OCI-M2 (cell line): ENCODE measurements at regions not wholly inside any gene's neighbourhood (a gene's known extent, or its start where the extent isn't known, plus 50 kb on each side); places are given as distances from the start of the nearest gene placed in this dataset.

ENCODE experiments used
- DNase-seq: peaks from one replicate; lab custom pipeline; 2025; ENCODE audit not compliant: unreplicated experiment; lab: John Stamatoyannopoulos, UW

DNA sequence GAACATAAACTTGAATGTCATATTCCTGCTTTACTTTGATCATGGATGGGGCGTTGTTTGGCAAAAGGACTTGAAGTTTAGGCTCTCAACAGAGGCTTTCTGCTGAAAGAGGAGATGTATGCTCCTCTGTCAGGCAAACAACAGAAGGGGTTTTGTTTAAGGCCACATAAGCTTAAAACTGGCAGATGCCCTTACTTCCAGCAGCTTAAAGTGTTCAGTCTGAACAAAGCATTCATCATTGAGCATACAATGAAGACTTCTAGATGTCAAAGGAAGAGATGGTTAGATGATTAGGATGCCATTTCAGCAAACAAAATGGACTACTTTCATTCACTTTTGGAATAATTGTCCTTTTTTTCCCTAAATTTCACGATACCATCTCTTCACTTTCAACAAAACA is 484.5 kb downstream of the SLITRK6 start:
- no peak for DNase-seq

DNA sequence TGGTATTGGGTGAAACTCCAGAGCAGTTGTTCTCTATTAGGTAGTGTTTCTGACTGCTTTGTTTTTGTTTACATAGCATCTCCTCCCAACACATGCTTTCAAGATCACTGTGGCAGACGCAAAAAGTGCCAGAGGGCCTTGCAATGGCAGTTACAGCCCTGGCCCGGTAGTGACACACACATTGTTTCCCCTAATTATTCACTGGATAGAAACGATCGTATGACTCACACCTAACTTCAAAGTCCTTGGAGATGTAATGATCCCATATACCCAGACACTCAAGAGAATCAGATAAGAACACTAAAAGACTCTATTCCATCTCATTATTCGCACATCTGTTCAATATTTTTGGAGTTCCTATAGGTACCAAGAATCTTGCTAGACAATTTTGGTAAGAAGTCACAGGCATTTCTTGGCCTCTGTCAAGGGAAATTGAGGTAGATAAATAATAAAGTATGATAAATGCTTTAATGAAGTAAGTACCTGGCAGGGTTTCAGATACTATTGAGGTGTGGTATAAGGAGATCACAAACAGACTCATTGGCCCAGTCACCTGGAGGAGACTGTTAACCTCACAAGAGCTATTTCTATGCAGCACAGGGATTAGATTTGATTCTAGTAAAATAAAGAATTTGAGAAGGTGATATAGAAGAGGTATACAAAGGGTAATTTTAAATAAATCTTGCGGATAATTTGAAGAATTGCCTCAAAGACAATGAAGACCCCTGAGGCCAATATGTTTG is 485.3 kb downstream of the SLITRK6 start:
- no peak for DNase-seq

DNA sequence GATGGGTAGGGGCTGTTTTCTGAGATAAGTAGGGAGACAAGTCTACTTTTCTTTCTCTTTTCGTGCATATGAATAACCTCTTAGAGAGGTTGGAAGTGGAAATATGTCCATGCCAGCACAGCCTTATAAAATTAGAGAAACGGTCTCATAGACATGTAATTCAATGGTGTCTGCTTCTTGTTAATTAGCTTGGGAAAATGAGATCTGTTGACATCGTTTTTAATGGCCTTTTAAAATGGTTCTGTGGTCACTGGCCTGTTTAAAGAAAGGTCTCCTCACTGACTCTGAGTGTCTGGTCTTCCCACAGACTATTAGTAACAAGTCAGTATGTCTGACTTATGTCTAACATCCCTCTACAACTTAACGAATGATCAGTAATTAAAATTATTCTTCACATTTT is 487.1 kb downstream of the SLITRK6 start:
- DNase-seq = no peak

DNA sequence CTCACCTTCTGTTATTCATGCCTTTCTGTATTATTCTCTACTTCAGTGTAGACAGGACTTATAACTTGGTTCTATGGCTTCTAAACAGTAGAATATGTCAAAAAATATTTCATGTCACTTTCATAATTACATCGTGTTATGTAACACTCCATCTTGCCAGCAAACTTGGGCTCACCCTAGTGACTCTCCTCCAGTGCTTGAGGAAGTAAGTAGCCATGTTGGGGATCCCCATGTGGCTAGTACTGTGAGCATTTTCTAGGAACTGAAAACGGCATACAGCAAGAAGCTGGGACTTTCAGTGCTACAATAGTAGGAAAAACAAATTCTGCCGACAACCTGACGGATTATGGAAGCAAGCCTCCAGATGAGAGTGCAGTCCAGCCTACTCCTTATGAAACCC is 495.6 kb downstream of the SLITRK6 start:
- no peak for DNase-seq

DNA sequence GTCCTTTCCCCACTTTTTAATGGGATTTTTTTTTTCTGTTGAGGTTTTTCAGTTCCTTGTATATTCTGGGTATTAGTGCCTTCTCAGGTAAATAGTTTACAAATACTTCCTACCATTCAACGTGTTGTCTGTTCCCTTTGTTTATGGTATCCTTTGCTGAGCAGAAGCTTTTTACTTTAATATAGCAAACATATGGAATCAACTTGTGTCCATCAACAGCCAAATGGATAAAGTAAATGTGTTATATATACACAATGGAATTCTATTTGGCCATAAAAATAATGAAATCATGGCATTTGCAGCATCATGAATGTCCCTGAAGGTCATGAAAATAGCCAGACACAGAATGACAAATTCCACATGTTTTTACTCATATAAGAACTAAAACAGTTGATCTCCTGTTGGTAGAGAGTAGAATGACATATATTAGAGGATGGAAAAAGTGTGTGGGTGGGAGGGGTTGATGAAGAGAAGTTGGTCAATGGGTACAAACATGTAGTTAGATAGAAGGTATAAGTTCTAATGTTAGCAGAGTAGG is 500.8 kb downstream of the SLITRK6 start:
- DNase-seq = no peak

DNA sequence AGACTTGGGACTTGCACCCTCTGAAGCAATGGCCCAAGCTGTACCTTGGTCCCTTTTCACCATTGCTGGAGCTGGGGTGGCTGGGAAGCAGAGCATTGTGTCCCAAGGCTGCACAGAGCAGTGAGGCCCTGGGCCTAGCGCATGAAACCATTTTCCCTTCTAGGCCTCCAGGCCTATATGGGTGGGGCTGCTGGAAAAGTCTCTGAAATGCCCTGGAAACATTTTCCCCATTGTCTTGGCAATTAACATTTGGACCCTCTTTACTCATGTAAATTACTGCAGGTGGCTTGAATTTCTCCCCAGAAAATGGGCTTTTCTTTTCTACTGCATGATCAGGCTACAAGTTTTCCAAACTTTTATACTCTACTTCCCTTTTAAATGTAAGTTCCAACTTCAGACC is 510.5 kb downstream of the SLITRK6 start:
- DNase-seq = no peak

DNA sequence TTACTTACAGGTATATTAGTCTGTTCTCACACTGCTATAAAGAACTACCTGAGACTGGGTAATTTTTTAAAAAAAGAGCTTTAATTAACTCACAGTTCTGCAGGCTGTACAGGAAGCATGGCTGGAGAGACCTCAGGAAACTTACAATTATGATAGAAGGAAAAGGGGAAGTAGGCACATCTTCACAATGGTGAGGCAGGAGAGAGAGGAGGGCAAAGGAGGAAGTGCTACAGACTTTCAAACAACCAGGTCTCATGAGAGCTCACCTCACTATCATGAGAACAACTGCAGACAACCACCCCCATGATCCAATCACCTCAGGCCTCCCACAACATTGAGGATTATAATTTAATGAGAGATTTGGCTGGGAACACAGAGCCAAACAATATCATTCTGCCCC is 511.7 kb downstream of the SLITRK6 start:
- DNase-seq = no peak

DNA sequence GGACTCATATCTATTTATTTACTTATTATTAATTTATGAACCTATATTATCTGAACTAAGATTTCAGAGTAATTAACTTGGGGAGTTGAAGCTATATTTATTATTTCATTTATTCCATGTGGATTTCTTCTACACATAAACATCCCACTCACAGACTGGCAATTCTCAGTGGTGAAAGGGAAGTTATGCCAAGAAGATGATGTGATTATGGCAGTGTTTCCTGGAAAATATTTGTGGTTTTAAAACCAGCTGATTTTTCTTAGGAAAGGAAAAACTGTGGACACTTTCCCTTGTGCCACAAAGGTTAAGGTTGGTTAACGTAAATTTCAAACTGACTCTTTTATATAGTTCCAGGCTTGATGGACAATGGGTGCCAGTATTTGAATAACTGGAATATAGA is 513.1 kb downstream of the SLITRK6 start:
- no peak for DNase-seq

DNA sequence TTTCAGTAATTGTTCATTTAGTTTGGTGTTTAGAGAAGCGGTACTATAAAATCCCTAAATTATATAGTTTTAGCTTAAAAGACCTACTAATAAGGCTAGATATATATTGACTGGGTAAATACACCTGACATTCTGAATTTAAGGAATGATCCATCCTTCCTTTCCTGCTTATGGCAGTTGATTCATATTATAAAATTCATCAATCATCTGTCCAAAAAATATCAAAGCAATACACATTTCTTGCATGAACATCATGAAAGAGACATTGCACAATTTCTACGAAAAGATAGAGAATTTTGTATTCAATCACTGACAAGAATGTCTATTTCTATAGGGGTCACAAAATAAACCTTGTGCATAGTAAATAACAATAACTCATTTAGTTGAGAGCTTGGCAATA is 514.9 kb downstream of the SLITRK6 start:
- no peak for DNase-seq

DNA sequence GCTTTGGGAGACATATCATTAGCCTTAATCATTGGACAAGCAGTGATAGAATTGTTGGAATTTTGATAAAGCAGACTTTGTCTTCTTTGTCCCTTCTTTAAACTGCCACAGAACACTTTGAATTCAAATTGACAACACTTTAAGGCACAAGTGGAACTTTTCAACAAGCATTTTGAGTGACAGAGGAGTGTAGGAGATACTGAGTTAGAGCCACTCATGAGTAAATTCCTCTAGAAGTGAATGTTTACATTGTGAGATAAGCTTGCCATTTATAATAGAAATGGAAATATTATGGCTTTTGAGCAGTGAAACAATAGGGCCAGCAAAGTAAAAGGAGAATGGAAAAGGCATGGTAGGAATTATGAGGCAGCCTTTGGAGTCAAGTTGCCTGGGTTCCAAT is 515.8 kb downstream of the SLITRK6 start:
- no peak for DNase-seq

DNA sequence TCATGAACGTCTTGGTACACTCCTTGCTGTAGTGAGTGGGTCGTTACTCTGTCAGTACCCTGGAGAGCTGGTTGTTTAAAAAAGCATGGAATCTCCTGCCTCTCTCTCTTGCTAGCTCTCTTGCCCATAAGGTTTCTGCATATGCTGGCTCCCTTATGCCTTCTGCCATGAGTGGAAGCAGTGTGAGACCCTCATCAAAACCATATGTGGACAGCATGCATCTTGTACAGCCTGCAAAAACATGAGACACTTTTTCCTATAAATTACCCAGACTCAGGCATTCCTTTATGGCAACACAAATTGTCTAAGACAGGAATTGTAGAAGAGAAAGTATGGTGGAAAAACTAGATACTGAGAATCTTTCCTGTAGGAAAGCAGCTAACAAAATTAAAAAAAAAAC is 516.3 kb downstream of the SLITRK6 start:
- DNase-seq = no peak

DNA sequence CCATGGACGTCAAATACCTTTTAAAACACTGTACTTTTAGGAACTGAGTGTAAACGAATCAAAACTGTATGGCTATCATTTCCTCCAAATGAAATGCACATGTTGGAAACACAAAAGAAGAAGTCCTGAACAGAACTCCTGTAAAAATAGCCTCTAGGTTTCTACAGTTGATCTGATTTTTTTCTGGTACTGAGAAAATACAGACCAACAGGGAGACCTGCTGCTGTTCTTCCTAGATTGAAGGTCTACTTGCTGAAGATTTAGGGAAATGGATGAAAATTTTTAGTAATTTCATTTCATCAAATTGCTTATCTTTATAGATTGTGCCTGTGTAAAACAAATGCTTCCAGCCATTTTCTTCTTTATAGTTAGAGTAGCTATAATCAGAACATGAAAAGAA is 520.4 kb downstream of the SLITRK6 start:
- no peak for DNase-seq

DNA sequence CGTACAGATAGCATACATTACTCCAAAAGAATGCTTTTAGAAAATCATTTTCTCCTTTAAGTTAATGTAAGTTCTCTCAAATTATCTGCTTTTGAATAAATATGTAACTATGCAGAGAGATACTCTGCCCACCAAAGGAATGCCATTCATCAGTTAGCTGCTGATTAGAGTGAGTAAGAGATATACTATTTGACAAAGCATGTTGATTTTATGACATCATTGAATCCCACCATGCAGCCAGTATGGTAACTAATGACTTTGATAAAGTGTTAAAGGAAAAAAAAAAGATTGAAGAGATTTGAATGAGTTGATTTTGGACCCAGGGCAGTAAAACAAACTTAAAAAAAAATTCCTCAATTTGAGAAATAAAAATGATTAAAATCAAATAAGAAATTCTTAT is 521.5 kb downstream of the SLITRK6 start:
- DNase-seq = no peak

DNA sequence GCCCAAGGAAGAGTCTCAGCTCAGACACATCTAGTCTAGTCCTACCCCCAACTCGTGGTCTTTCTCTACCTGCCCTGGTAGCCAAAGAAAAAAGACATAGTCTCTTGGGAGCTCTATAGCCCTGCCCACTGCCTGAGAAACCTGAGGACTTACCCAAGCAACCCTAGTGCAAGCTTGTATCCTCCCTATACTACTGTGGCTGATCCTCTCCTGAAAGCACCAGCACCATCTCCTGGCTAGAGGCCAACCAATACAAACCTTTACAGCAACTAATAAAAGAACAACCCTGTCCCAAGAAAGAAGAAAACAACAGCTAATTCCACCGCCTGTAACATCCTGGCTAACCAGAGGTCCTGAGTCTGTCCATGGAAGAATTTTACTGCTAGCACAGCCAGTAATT is 532.4 kb downstream of the SLITRK6 start:
- no peak for DNase-seq

DNA sequence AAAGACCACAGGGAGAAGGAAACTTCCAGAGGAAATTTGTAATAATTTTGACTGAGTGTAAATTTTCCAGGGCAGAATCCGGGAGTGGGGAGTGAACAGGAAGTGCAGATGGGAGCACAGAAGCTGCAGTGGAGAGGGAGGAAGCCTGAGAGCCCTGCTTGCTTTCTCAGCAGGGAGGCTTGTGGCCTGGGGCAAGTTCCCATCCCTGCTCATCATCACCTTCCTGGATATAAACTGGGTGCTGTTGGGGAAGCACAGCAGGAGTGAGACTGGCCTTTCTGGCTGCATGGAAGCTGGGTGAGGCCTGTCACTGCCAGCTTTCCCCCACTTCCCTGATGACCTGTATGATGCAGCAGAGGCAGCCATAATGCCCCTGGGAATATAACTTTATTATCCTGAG is 532.9 kb downstream of the SLITRK6 start:
- DNase-seq = no peak

DNA sequence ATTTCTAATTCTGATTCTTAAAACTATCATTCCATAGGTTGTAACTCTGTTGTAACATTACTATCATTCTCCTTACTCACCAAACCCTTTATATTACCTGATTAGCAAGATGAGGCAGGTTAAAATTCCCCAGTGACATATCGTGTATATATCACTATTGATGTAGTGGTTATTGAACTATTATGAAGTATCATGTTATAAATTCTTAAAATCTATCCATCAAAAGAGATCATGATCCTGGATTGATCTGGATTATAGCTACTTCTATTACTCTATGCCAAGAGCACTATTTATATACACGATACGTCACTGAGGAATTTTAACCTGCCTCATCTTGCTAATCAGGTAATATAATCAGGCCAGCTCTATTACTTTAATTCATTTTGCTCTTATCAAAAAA is 533.9 kb downstream of the SLITRK6 start:
- DNase-seq = no peak

DNA sequence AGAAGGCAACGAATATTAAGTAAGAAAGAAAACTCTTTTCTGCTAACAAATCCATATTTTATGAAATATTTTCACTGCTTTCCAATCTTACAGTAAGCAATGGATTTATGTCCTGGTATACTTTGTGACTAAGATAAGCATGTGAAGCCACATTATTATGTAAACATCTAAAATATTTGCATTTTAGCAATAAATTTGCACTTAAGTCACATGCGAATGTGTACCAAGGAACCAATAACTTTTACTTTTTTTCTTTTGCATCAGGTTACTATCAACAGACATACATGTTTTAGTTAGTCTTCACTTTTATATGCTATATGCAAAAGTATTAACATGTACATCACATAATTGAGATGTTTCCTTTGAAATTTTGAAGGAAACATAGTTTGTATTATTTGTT is 536.7 kb downstream of the SLITRK6 start:
- no peak for DNase-seq

DNA sequence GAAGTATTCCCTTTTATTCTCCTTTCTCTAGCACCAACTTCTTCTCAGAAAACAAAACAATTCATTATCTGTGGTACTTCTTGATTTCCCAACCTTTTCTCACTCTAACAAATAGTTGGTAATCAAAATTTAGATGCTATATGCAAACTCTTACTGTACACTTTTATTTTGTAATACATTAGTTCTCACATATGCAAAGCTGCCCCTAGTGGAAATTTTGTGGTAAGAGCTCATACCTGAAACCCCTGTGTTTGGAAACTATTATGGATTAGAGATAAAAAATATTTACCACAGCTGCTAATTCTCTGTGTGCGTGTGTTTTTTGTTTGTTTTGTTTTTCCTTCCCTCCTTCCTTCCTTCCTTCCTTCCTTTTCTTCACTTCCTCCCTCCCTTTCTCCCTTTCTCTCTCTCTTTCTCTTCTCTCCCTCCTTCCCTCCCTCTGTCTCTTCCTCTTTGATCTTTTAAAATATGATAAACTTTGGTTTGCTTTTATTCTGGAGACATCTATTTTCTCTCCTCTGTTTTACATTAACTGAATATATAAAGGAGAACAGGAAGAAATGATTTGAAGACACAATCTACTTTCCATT is 537.4 kb downstream of the SLITRK6 start:
- DNase-seq = no peak

DNA sequence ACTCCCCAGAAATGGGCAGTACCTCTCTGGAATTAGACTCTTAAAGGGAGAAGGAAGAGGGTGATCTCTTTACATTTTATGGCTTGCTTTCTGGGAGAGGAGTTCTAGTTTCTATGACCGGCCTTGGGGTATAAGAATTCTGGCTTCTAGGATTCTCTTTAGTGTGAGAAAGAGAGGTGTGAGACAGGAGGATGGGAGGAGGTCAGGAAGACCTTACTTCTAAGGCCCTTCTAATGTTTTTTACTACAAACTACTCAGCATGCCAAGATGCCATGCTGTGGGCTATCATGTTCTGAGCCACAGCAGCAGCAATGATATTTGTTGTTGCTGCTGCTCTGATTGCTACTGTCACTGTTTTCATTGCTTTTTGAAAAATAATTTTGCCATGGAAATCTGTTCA is 538.3 kb downstream of the SLITRK6 start:
- DNase-seq = no peak

DNA sequence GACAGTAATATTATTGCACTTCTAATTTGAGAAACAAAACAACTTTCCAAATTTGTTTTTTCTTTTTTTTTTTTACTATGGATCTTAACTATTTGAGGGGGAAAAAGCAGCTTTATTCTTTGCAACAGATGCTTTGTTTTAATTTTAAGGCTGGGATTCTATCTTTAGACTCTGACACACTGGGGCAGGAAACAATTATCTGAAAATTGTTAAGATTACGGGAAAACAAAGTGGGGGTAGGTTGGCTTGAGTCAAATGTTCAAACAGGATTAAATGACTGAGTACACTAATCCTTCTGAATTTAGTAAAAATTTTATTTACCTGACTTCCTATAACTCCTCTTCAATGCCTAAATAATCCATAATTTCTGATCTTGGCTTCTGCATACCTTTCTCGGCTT is 543.2 kb downstream of the SLITRK6 start:
- no peak for DNase-seq

DNA sequence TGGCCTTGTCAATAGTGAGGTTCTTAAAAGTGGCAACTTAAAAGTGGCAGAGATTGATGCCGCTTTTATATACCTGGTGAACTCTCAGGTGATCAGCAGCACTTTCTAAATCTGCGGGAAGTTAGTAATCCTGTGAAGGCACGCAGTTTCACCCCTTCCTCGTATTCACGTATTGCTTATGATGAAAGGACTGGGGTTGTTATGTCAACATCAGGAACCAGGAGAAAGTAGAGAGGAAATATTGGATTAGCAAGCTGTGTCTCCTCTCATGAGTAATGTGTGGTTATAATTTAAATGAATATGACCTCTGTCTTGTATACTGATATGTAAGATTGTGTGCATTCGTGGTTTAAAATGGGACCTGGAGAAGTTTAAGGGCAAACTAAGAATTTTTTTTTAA is 544.6 kb downstream of the SLITRK6 start:
- DNase-seq = no peak

DNA sequence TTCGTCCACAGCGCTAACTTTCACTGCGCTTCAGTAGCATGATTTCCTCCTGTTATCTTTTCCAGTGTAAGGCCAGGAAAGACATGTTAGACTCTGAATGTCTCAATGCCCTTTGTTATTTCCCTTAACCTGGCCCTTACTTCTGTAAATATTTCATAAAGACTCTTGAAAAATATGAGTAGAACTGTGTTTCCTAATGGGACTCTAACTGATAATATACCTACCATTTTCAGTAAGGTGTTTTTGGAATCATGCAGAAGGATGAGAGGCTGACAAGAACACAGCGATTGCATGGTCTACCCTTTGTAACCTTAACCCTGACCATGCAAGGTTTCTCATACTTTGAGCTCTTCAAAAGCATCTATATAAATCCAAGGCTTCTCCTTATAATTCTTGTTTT is 550.1 kb downstream of the SLITRK6 start:
- no peak for DNase-seq

DNA sequence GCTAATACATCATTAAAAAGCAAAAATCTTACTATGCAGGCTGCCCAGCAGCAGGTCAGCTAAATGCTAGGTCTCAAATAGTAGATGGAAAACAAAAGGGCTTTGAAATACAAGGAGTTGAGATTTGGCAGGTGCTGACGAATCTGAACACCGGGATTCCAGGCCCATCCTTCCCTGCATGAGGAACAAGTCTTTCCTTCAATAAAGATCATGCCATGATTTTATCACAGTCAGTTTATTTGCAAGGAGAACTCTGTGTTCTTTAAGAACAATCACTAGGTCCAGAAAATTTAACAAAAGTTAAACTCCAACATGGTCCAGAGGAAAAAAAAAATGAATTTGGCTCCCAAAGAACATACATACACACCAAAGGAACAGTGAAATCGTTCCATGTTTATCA is 551.4 kb downstream of the SLITRK6 start:
- no peak for DNase-seq
